ENCODE measurements at regions not wholly inside any gene's neighbourhood (a gene's known extent, or its start where the extent isn't known, plus 50 kb on each side); places are given as distances from the start of the nearest gene placed in this dataset.
A peak's percentile ranks its signal among the peaks of the same experiment; 100 is the strongest.
"Not testable (repeated sequence)": the region's sequence is repeated elsewhere in the genome, so short reads cannot be mapped to it uniquely, and the experiment has no call there.

GRCh38 chr12:34109909-34110531 is 87.7 kb downstream of the ALG10 start:
- H3K9me3 ChIP-seq (ENCODE audit: control insufficient read depth in 4 of 4, low read length in 3 of 4); H3K4me3 ChIP-seq (ENCODE audit: low read depth in 1 of 3, low read length in 3 of 3); H3K9ac ChIP-seq (ENCODE audit: low read depth in 1 of 2, low read length in 2 of 2); H3K36me3 ChIP-seq (ENCODE audit: control insufficient read depth in 4 of 4, insufficient read depth in 3 of 4, low read depth in 1 of 4, low read length in 3 of 4); DNase-seq (ENCODE audit: low spot score); H3K27ac ChIP-seq (ENCODE audit: low read depth in 1 of 2, low read length in 2 of 2); H3K27me3 ChIP-seq (ENCODE audit: control insufficient read depth in 4 of 4, insufficient read depth in 4 of 4, low read length in 3 of 4); H3K4me1 ChIP-seq (ENCODE audit: control insufficient read depth in 4 of 4, insufficient read depth in 4 of 4, low read length in 3 of 4): not testable (repeated sequence)
- WGBS = 72% methylated on average over 8 of the region's 8 CpGs

- no peak for TF ChIP-seq JUND (IDR thresholded peaks at IDR 0.05)
- TF ChIP-seq ZBTB33 (IDR thresholded peaks at IDR 0.05) = no peak
- no peak for TF ChIP-seq MAX (IDR thresholded peaks at IDR 0.05)
- H3K4me1 ChIP-seq (ENCODE audit: control insufficient read depth in 4 of 4, insufficient read depth in 4 of 4, low read length in 3 of 4) = peaks cover 0 to under 1% (median 0%) of the 10 kb centered on the region in 4 donors
- no peak for DNase-seq (ENCODE audit: low spot score)
- H3K27ac ChIP-seq (ENCODE audit: low read depth in 1 of 2, low read length in 2 of 2) = no peak overlapping the region
- H3K36me3 ChIP-seq (ENCODE audit: control insufficient read depth in 4 of 4, insufficient read depth in 3 of 4, low read depth in 1 of 4, low read length in 3 of 4) = no peaks in the 10 kb centered on the region
- no peak overlapping the region for H3K9ac ChIP-seq (ENCODE audit: low read depth in 1 of 2, low read length in 2 of 2)
- H3K9me3 ChIP-seq (ENCODE audit: control insufficient read depth in 4 of 4, low read length in 3 of 4) = no peaks in the 10 kb centered on the region
- no peaks in the 10 kb centered on the region for H3K27me3 ChIP-seq (ENCODE audit: control insufficient read depth in 4 of 4, insufficient read depth in 4 of 4, low read length in 3 of 4)
- no peak overlapping the region for H3K4me3 ChIP-seq (ENCODE audit: low read depth in 1 of 3, low read length in 3 of 3)
- 89% methylated on average over 5 of the region's 5 CpGs for WGBS
These were observed 97.1 kb downstream of the ALG10 start for GRCh38 chr12:34119366-34119765.

- 41% methylated on average over 1 of the region's 1 CpG for WGBS
- TF ChIP-seq NR2F2 (IDR thresholded peaks at IDR 0.05) (no peak), GABPA (IDR thresholded peaks at IDR 0.05 in 1 of 2, conservative IDR thresholded peaks at IDR 0.05 in 1 of 2) (no peak), ATF3 (IDR thresholded peaks at IDR 0.05) (no peak), SP1 (IDR thresholded peaks at IDR 0.05) (no peak), EGR1 (IDR thresholded peaks at IDR 0.05; ENCODE audit: low read depth in 2 of 2) (no peak), JUND (IDR thresholded peaks at IDR 0.05) (no peak), RXRA (IDR thresholded peaks at IDR 0.05) (no peak), HNF4G (IDR thresholded peaks at IDR 0.05) (no peak), FOXA2 (IDR thresholded peaks at IDR 0.05) (no peak)
- Histone ChIP-seq H3K9me3 (ENCODE audit: control insufficient read depth in 4 of 4, low read length in 3 of 4) (no peaks in the 10 kb centered on the region), H3K9ac (ENCODE audit: low read depth in 1 of 2, low read length in 2 of 2) (no peak overlapping the region), H3K4me3 (ENCODE audit: low read depth in 1 of 3, low read length in 3 of 3) (no peak overlapping the region), H3K4me1 (ENCODE audit: control insufficient read depth in 4 of 4, insufficient read depth in 4 of 4, low read length in 3 of 4) (peaks cover 0 to 16% (median 6%) of the 10 kb centered on the region in 4 donors), H3K27ac (ENCODE audit: low read depth in 1 of 2, low read length in 2 of 2) (no peak overlapping the region), H3K36me3 (ENCODE audit: control insufficient read depth in 4 of 4, insufficient read depth in 3 of 4, low read depth in 1 of 4, low read length in 3 of 4) (no peaks in the 10 kb centered on the region), H3K27me3 (ENCODE audit: control insufficient read depth in 4 of 4, insufficient read depth in 4 of 4, low read length in 3 of 4) (no peaks in the 10 kb centered on the region)
- DNase-seq (ENCODE audit: low spot score) = no peak
These were observed 99.1 kb downstream of the ALG10 start for GRCh38 chr12:34121360-34121759.

GRCh38 chr12:34123092-34123491 is 100.8 kb downstream of the ALG10 start:
- H3K4me3 ChIP-seq (ENCODE audit: low read depth in 1 of 3, low read length in 3 of 3); H3K27me3 ChIP-seq (ENCODE audit: control insufficient read depth in 4 of 4, insufficient read depth in 4 of 4, low read length in 3 of 4); H3K9me3 ChIP-seq (ENCODE audit: control insufficient read depth in 4 of 4, low read length in 3 of 4); DNase-seq (ENCODE audit: low spot score); H3K27ac ChIP-seq (ENCODE audit: low read depth in 1 of 2, low read length in 2 of 2); H3K36me3 ChIP-seq (ENCODE audit: control insufficient read depth in 4 of 4, insufficient read depth in 3 of 4, low read depth in 1 of 4, low read length in 3 of 4); H3K9ac ChIP-seq (ENCODE audit: low read depth in 1 of 2, low read length in 2 of 2): not testable (repeated sequence)
- peaks cover 0 to 22% (median 6%) of the 10 kb centered on the region in 4 donors for H3K4me1 ChIP-seq (ENCODE audit: control insufficient read depth in 4 of 4, insufficient read depth in 4 of 4, low read length in 3 of 4)
- peak; percentile 88 for TF ChIP-seq CTCF (IDR thresholded peaks at IDR 0.05; ENCODE audit: low read depth, low read length, missing input control)
- TF ChIP-seq RAD21 (IDR thresholded peaks at IDR 0.05) = peak; percentile 79 to 80
- 4% methylated on average over 6 of the region's 6 CpGs for WGBS
